Endothelial cell (in vitro differentiated cells): ENCODE measurements at regions not wholly inside any gene's neighbourhood (a gene's known extent, or its start where the extent isn't known, plus 50 kb on each side); places are given as distances from the start of the nearest gene placed in this dataset.

Experiments
- DNase-seq: peaks from one replicate; pipeline ENCODE4 v3.0.0; 2021; ENCODE audit warnings: low spot score
- H3K27ac Mint-ChIP-seq: one replicate; pipeline ENCODE4 v1.8.0; 2021; ENCODE audit warnings: mixed read lengths, inconsistent platforms; ENCODE audit not compliant: unreplicated experiment
- H3K27me3 Mint-ChIP-seq: one replicate; pipeline ENCODE4 v1.8.0; 2021; ENCODE audit warnings: mild to moderate bottlenecking, moderate library complexity, mixed read lengths, inconsistent platforms; ENCODE audit not compliant: unreplicated experiment
- H3K36me3 Mint-ChIP-seq: one replicate; pipeline ENCODE4 v1.8.0; 2021; ENCODE audit warnings: mild to moderate bottlenecking, low read depth, mixed read lengths, inconsistent platforms; ENCODE audit not compliant: unreplicated experiment
- H3K4me1 Mint-ChIP-seq: one replicate; pipeline ENCODE4 v1.8.0; 2021; ENCODE audit warnings: mild to moderate bottlenecking, mixed read lengths, inconsistent platforms; ENCODE audit not compliant: unreplicated experiment
- H3K4me3 Mint-ChIP-seq: one replicate; pipeline ENCODE4 v1.8.0; 2021; ENCODE audit warnings: mild to moderate bottlenecking, mixed read lengths, inconsistent platforms; ENCODE audit not compliant: unreplicated experiment
- H3K9me3 Mint-ChIP-seq: one replicate; pipeline ENCODE4 v1.8.0; 2021; ENCODE audit warnings: mixed read lengths, inconsistent platforms; ENCODE audit not compliant: unreplicated experiment
- CTCF ChIP-seq: fragments of 200-600 bp; sonication (generic); IDR thresholded peaks from one replicate; pipeline ENCODE4 v1.5.0; 2021; ENCODE audit warnings: antibody characterized with exemption; ENCODE audit not compliant: unreplicated experiment

DNA sequence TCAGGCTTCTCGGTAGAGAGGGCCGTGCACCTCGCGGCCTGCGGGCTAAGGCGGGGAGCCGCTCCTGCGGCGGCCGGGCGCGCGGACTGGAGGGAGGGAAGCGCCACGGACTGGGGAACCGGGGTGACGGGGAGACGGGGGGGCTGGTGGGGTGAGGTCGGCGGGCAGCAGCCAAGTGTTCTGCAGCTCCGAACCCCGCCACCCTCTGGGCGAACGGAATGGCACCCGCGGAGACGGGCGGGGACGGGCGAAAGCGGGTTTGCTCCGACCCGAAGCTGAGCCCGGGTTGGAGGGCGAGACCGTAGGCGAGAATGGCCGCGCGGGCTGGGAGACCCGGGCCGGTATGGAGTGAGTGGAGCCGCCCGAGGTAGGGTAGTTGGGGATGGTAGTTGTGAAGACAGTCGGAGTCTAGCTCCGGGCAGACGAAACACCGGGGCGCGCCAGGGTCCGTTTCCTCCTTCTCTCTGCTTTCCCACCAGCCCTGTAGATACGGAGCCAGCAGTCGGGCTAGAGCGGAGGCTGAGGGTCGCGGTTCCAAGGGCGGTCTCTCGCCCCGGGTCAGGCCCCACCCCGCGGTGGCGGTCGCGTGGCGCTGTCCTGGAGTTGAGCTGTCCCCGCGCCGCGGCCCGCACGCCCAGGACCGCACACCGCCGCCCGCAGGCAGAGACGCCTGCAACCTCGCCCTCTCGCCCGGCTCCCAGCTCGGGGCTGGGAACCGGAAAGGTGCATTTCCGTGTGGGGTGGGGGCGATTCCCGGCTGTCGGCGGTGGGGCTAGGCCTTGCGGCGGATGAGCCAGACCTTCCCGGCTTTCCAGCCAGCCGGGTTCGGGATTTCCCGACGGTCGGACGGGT is 160.3 kb upstream of the SIX2 start:
- no peak for TF ChIP-seq CTCF
- no peaks in the 10 kb centered on the region for H3K9me3 Mint-ChIP-seq
- peak; percentile 78 for DNase-seq
- H3K27ac Mint-ChIP-seq = no peak overlapping the region
- peaks cover 5% of the 10 kb centered on the region for H3K27me3 Mint-ChIP-seq
- H3K4me1 Mint-ChIP-seq = peaks cover 11% of the 10 kb centered on the region
- no peaks in the 10 kb centered on the region for H3K36me3 Mint-ChIP-seq
- H3K4me3 Mint-ChIP-seq = peak overlapping the region; percentile 79

DNA sequence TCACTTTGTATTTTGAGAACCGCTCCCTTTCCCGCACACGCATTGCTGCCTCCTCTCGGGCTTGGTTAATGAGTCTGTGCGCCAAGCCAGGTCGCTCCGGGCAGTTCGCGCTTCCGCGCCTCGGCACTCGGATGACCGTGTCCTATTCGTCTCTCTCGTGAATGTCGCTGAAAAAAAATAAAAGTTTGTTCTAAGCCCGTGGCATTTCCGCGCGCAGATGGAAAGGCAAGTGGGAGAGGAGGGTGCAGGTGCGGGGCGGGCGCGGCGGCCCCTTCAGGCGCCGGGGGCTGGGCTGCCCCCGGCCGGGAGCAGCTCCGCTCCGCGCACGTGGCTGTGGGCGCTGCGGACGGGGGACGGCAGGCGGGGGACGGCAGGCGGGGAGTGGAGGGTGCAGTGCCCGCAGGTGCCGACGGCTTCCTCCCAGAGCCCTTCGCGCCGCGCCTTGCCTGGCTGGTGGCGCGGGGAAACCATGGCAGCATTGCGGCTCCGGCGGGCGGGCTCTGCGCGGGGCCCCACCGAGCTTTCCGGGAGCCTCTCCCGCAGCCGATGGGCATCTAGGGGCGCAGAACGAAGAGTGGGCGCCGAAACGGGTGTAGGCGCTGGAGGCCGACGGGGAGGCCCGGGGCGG is 159.6 kb upstream of the SIX2 start:
- no peaks in the 10 kb centered on the region for H3K9me3 Mint-ChIP-seq
- peak overlapping the region; percentile 84 for H3K4me3 Mint-ChIP-seq
- H3K4me1 Mint-ChIP-seq = peaks cover 11% of the 10 kb centered on the region
- H3K27ac Mint-ChIP-seq = peak overlapping the region; percentile 45
- H3K36me3 Mint-ChIP-seq = no peaks in the 10 kb centered on the region
- DNase-seq = peak; percentile 34
- no peak for TF ChIP-seq CTCF
- H3K27me3 Mint-ChIP-seq = peaks cover 5% of the 10 kb centered on the region

- Mint-ChIP-seq H3K9me3 (no peaks in the 10 kb centered on the region), H3K36me3 (no peaks in the 10 kb centered on the region), H3K4me1 (peaks cover 11% of the 10 kb centered on the region), H3K4me3 (peak overlapping the region; percentile 84), H3K27me3 (peaks cover 7% of the 10 kb centered on the region), H3K27ac (peak overlapping the region; percentile 45)
- DNase-seq = no peak
- TF ChIP-seq CTCF = no peak
These were observed 158.8 kb upstream of the SIX2 start for GRCh38 chr2:45167920-45168629.

GRCh38 chr2:45166229-45166890 is 157.1 kb upstream of the SIX2 start:
- TF ChIP-seq CTCF = no peak
- no peak overlapping the region for H3K4me3 Mint-ChIP-seq
- no peaks in the 10 kb centered on the region for H3K9me3 Mint-ChIP-seq
- peaks cover 11% of the 10 kb centered on the region for H3K4me1 Mint-ChIP-seq
- peaks cover 6% of the 10 kb centered on the region for H3K27me3 Mint-ChIP-seq
- H3K36me3 Mint-ChIP-seq = no peaks in the 10 kb centered on the region
- no peak for DNase-seq
- no peak overlapping the region for H3K27ac Mint-ChIP-seq
